Activated CD8-positive, alpha-beta memory T cell treated with anti-CD3 and anti-CD28 coated beads for 36 hours (primary cell): ENCODE measurements at regions not wholly inside any gene's neighbourhood (a gene's known extent, or its start where the extent isn't known, plus 50 kb on each side); places are given as distances from the start of the nearest gene placed in this dataset.
"Not testable (repeated sequence)": the region's sequence is repeated elsewhere in the genome, so short reads cannot be mapped to it uniquely, and the experiment has no call there.

Experiments used
- CTCF ChIA-PET: fragments of 350-600 bp; sonication (Branson Sonifier 250); formaldehyde crosslinking; loops from one replicate; lab custom pipeline; 2021; ENCODE audit warnings: antibody characterized with exemption; lab: Charles Lee
- POLR2A ChIA-PET: fragments of 350-600 bp; sonication (Branson Sonifier 250); formaldehyde crosslinking; loops from one replicate; lab custom pipeline; 2021; ENCODE audit warnings: antibody characterized with exemption; lab: Charles Lee

GRCh38 chr6:139748353-139749146 lies 374.1 kb upstream of the CITED2 start:
- ChIA-PET POLR2A (no interaction called here), CTCF (no interaction called here)

- CTCF ChIA-PET = no interaction called here
- POLR2A ChIA-PET = no interaction called here
Observed at GRCh38 chr6:139747154-139747553, 372.7 kb upstream of the CITED2 start.

GRCh38 chr6:139744891-139745290 lies 370.4 kb upstream of the CITED2 start:
- POLR2A ChIA-PET = no interaction called here
- CTCF ChIA-PET = no interaction called here

- POLR2A ChIA-PET = no interaction called here
- CTCF ChIA-PET = no interaction called here
Observed at GRCh38 chr6:139743664-139744437, 369.4 kb upstream of the CITED2 start.

GRCh38 chr6:139742671-139743070 lies 368.2 kb upstream of the CITED2 start:
- ChIA-PET POLR2A (no interaction called here), CTCF (no interaction called here)

- ChIA-PET CTCF (no interaction called here), POLR2A (no interaction called here)
Observed at GRCh38 chr6:139738801-139739455, 364.5 kb upstream of the CITED2 start.

GRCh38 chr6:139736325-139736906 lies 362.0 kb upstream of the CITED2 start:
- ChIA-PET CTCF (no interaction called here), POLR2A (no interaction called here)

- ChIA-PET POLR2A (interaction anchor here (0.6 kb wide), 1 partner anchor 1667 kb away, joined by 3 read pairs; no protein-coding TSS in a partner anchor), CTCF (no interaction called here)
Observed at GRCh38 chr6:139732451-139732850, 358.0 kb upstream of the CITED2 start.

- ChIA-PET CTCF (no interaction called here), POLR2A (no interaction called here)
Observed at GRCh38 chr6:139730340-139730974, 356.0 kb upstream of the CITED2 start.

- ChIA-PET CTCF (no interaction called here), POLR2A (no interaction called here)
Observed at GRCh38 chr6:139728876-139729427, 354.5 kb upstream of the CITED2 start.

GRCh38 chr6:139726272-139726671 lies 351.8 kb upstream of the CITED2 start:
- POLR2A ChIA-PET, CTCF ChIA-PET: not testable (repeated sequence)

- ChIA-PET CTCF (no interaction called here), POLR2A (no interaction called here)
Observed at GRCh38 chr6:139722530-139722929, 348.1 kb upstream of the CITED2 start.

- ChIA-PET CTCF (no interaction called here), POLR2A (no interaction called here)
Observed at GRCh38 chr6:139721954-139722353, 347.5 kb upstream of the CITED2 start.

- CTCF ChIA-PET = no interaction called here
- POLR2A ChIA-PET = no interaction called here
Observed at GRCh38 chr6:139713900-139714506, 339.6 kb upstream of the CITED2 start.

GRCh38 chr6:139713424-139713823 lies 339.0 kb upstream of the CITED2 start:
- CTCF ChIA-PET = interaction anchor here (0.5 kb wide), 1 partner anchor 1086 kb away, joined by 3 read pairs; no protein-coding TSS in a partner anchor
- POLR2A ChIA-PET = no interaction called here

GRCh38 chr6:139712830-139713229 lies 338.4 kb upstream of the CITED2 start:
- CTCF ChIA-PET = interaction anchor here (0.5 kb wide), 1 partner anchor 1087 kb away, joined by 3 read pairs; no protein-coding TSS in a partner anchor
- POLR2A ChIA-PET = no interaction called here

- POLR2A ChIA-PET = no interaction called here
- CTCF ChIA-PET = no interaction called here
Observed at GRCh38 chr6:139711804-139712585, 337.5 kb upstream of the CITED2 start.

- ChIA-PET POLR2A (no interaction called here), CTCF (no interaction called here)
Observed at GRCh38 chr6:139710556-139710955, 336.1 kb upstream of the CITED2 start.
